PC-3 (cell line): ENCODE measurements at regions not wholly inside any gene's neighbourhood (a gene's known extent, or its start where the extent isn't known, plus 50 kb on each side); places are given as distances from the start of the nearest gene placed in this dataset.

Source experiments
- ATAC-seq: fragments of 200-7000 bp; cut with Tn5 transposase; 2 replicates; pipeline ENCODE4 v1.9.1; 2020; ENCODE audit warnings: mild to moderate bottlenecking, moderate library complexity
- BruUV-seq: library from RNA; stranded (reverse); fragments of 400-500 nt; replicated peaks from 2 replicates; lab custom pipeline; 2021; lab: Mats Ljungman, UMichigan
- CTCF ChIA-PET: fragments of 300-600 bp; sonication (Branson Sonifier 250); formaldehyde crosslinking; loops from one replicate; lab custom pipeline; 2022; ENCODE audit warnings: antibody characterized with exemption; lab: Charles Lee
- POLR2A ChIA-PET: fragments of 300-600 bp; sonication (Branson Sonifier 250); formaldehyde crosslinking; loops from one replicate; lab custom pipeline; 2022; ENCODE audit warnings: antibody characterized with exemption; ENCODE audit not compliant: unreplicated experiment; lab: Charles Lee
- DNase-seq: peaks from one replicate; pipeline ENCODE4 v3.0.0-alpha.2; 2015
- H2AFZ ChIP-seq: fragments of 300-600 bp; sonication (generic); 2 replicates; pipeline ENCODE4 v1.6.0; 2016; ENCODE audit warnings: antibody characterized with exemption, low read length
- H3F3A ChIP-seq: fragments of 300-600 bp; sonication (generic); one replicate; pipeline ENCODE4 v1.6.0; 2017; ENCODE audit warnings: antibody characterized with exemption, low read length, control low read depth, mild to moderate bottlenecking; ENCODE audit not compliant: unreplicated experiment
- H3K27ac ChIP-seq: fragments of 300-600 bp; sonication (generic); 2 replicates; pipeline ENCODE4 v1.5.1; 2016; ENCODE audit warnings: mild to moderate bottlenecking, low read length
- H3K27me3 ChIP-seq: fragments of 300-600 bp; sonication (generic); 2 replicates; pipeline ENCODE4 v1.6.1; 2016; ENCODE audit warnings: low read length, mixed read lengths
- H3K36me3 ChIP-seq: fragments of 300-600 bp; sonication (generic); 2 replicates; pipeline ENCODE4 v1.6.1; 2016; ENCODE audit warnings: low read depth, mixed run types, low read length, mixed read lengths
- H3K4me1 ChIP-seq: fragments of 300-600 bp; sonication (generic); 2 replicates; pipeline ENCODE4 v1.5.1; 2016; ENCODE audit warnings: low read length; ENCODE audit not compliant: insufficient read depth
- H3K4me2 ChIP-seq: fragments of 300-600 bp; sonication (generic); 2 replicates; pipeline ENCODE4 v1.6.0; 2016; ENCODE audit warnings: low read length
- H3K4me3 ChIP-seq: fragments of 300-600 bp; sonication (generic); 2 replicates; pipeline ENCODE4 v1.5.1; 2016; ENCODE audit warnings: mild to moderate bottlenecking, low read length, mixed read lengths
- H3K79me2 ChIP-seq: fragments of 300-600 bp; sonication (generic); 2 replicates; pipeline ENCODE4 v1.6.1; 2017; ENCODE audit warnings: low read length, mixed read lengths
- H3K9ac ChIP-seq: fragments of 300-600 bp; sonication (generic); 2 replicates; pipeline ENCODE4 v1.6.0; 2016; ENCODE audit warnings: mild to moderate bottlenecking, low read length
- H3K9me2 ChIP-seq: fragments of 300-600 bp; sonication (generic); replicated peaks from 2 replicates; pipeline ENCODE4 v1.6.1; 2016; ENCODE audit warnings: mixed run types, low read length, mixed read lengths
- H3K9me3 ChIP-seq: fragments of 300-600 bp; sonication (generic); 2 replicates; pipeline ENCODE4 v1.6.1; 2016; ENCODE audit warnings: low read length, mixed read lengths
- H4K20me1 ChIP-seq: fragments of 300-600 bp; sonication (generic); 2 replicates; pipeline ENCODE4 v1.6.1; 2016; ENCODE audit warnings: low read length, mixed read lengths
- EZH2 ChIP-seq: fragments of 300-600 bp; sonication (generic); IDR thresholded peaks from one replicate; pipeline ENCODE4 v1.6.1; 2017; ENCODE audit warnings: antibody characterized with exemption, mild to moderate bottlenecking, low read length; ENCODE audit not compliant: unreplicated experiment
- EZH2phosphoT487 ChIP-seq: fragments of 300-600 bp; sonication (generic); IDR thresholded peaks from 2 replicates; pipeline ENCODE4 v1.6.1; 2018; ENCODE audit warnings: mild to moderate bottlenecking, antibody characterized with exemption, low read length, borderline replicate concordance
- intact Hi-C: fragments of 100-400 bp; cut with micrococcal nuclease; formaldehyde crosslinking; loops from 2 replicates; pipeline ENCODE4 v1.9.0; 2023
- TF ChIP-seq, protein P1 (sequence below): fragments of 300-600 bp; sonication (generic); conservative IDR thresholded peaks from 2 replicates; pipeline ENCODE4 v1.5.1; 2017; ENCODE audit warnings: antibody characterized with exemption, low read depth, mild to moderate bottlenecking, low read length

DNA sequence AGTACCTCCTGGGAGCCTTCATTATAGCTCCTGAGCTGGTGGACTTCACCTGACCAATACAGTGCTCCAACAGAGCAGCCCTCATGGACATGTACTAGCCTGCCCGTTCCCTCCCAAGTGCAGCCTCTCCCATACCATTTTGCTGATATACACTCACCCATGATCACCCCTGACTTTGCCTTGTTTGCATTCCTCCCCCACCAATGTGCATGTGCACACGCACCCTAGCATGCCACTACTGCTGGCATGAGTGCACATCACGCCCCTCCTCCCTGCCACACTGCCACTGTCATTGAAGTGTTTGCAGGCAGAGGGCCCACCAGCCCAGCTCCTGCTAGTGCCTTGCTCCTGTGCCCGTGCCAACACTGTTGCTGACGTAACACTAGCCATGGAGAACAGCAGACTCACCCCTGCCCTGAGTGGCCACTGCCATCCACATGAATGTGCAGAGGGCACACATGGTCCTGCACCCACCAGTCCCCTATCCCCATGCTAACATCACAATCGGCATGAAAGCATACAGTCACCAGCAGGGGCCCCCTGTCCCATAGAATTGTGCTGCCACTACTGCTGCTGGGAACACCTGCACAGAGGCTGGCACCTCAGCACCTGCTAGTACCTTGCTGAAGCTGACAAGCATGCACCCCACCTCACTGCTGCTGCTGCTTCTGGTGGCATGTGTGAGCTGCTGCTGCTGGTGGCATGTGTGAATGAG lies 110.3 kb downstream of the SINHCAF start:
- H2AFZ ChIP-seq = no peak overlapping the region
- no peaks in the 10 kb centered on the region for H3K9me2 ChIP-seq
- H3K9ac ChIP-seq = no peak overlapping the region
- H3K4me3 ChIP-seq = no peak overlapping the region
- peaks cover 28% of the 10 kb centered on the region for H3K27me3 ChIP-seq
- no peaks in the 10 kb centered on the region for H3K36me3 ChIP-seq
- no peak overlapping the region for H3K4me2 ChIP-seq
- H3K4me1 ChIP-seq = no peaks in the 10 kb centered on the region
- ChIA-PET CTCF (no interaction called here), POLR2A (no interaction called here)
- no peak overlapping the region for H3K27ac ChIP-seq
- ATAC-seq (no peak), DNase-seq (no peak)
- TF ChIP-seq, protein P1, sequence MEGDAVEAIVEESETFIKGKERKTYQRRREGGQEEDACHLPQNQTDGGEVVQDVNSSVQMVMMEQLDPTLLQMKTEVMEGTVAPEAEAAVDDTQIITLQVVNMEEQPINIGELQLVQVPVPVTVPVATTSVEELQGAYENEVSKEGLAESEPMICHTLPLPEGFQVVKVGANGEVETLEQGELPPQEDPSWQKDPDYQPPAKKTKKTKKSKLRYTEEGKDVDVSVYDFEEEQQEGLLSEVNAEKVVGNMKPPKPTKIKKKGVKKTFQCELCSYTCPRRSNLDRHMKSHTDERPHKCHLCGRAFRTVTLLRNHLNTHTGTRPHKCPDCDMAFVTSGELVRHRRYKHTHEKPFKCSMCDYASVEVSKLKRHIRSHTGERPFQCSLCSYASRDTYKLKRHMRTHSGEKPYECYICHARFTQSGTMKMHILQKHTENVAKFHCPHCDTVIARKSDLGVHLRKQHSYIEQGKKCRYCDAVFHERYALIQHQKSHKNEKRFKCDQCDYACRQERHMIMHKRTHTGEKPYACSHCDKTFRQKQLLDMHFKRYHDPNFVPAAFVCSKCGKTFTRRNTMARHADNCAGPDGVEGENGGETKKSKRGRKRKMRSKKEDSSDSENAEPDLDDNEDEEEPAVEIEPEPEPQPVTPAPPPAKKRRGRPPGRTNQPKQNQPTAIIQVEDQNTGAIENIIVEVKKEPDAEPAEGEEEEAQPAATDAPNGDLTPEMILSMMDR = no peak
- no peaks in the 10 kb centered on the region for H4K20me1 ChIP-seq
- intact Hi-C loops = no loop called here
- no peaks in the 10 kb centered on the region for H3F3A ChIP-seq
- H3K79me2 ChIP-seq = no peaks in the 10 kb centered on the region
- BruUV-seq = no TSS peak
- no peaks in the 10 kb centered on the region for H3K9me3 ChIP-seq

DNA sequence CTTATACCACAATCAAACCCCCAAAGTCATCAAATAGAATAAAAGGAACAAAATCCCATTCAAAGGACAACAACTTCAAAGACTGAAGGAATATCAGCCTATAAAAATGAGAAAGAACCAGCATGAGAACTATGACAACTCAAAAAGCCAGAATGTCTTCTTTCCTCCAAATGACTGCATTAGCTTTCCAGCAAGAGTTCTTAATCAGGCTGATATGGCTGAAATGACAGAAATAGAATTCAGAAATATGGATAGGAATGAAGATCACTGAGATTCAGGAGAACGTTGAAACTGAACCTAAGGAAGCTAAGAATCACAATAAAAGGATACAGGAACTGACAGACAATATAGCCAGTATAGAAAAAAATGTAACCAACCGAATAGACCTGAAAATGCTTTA lies 109.5 kb downstream of the SINHCAF start:
- ATAC-seq (no peak), DNase-seq (no peak)
- Histone ChIP-seq H2AFZ (no peak overlapping the region), H3K4me2 (no peak overlapping the region), H3K9me2 (no peaks in the 10 kb centered on the region), H3K36me3 (no peaks in the 10 kb centered on the region), H3F3A (no peaks in the 10 kb centered on the region), H3K27ac (no peak overlapping the region), H3K9ac (no peak overlapping the region), H3K9me3 (no peaks in the 10 kb centered on the region), H4K20me1 (no peaks in the 10 kb centered on the region), H3K4me3 (no peak overlapping the region), H3K79me2 (no peaks in the 10 kb centered on the region), H3K27me3 (peaks cover 28% of the 10 kb centered on the region), H3K4me1 (no peaks in the 10 kb centered on the region)
- intact Hi-C loops = no loop called here
- TF ChIP-seq EZH2 (no peak), EZH2phosphoT487 (no peak)
- TF ChIP-seq, protein P1 = no peak
- BruUV-seq = no TSS peak
- ChIA-PET CTCF (no interaction called here), POLR2A (no interaction called here)

DNA sequence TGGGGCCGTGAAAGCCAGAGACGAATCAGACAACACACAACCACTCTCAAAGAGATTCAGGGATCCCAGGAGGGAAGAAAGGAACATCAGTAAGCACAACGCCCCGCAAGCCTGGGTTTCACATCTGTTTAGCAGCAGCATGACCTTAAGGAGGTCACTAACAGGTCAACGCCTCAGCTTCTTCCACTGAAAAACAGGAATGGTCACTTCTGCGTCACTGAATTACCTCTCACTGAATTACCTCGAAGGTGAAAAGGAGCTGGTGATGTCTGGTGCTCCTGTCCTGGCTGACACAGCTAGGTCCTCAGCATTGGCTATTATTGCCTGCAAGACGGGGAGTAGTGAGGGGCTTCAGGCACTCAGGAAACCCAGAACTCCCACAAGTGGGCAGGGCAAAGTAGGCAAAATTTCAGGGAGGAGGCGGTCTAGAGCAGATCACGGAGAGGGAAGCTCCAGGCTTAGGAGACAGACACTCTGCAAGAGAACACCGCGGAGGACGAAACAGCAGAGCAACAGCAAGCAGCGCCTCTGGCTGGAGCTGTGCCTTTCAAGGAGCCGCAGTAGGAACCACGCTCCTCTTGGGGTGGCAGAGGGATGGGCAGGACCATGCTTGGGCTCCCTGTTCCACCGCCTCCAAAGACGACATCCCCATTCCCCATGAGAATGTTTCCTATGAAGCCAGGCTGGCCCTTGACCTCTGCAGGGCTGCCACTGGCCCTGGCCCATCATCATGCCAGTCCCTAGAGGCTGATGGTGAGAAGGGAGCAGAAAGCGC lies 108.4 kb downstream of the SINHCAF start:
- Histone ChIP-seq H3K27me3 (peaks cover 28% of the 10 kb centered on the region), H3K9ac (no peak overlapping the region), H4K20me1 (no peaks in the 10 kb centered on the region), H3K4me1 (no peaks in the 10 kb centered on the region), H2AFZ (no peak overlapping the region), H3F3A (no peaks in the 10 kb centered on the region), H3K4me2 (no peak overlapping the region), H3K9me2 (no peaks in the 10 kb centered on the region), H3K27ac (no peak overlapping the region), H3K4me3 (no peak overlapping the region), H3K79me2 (no peaks in the 10 kb centered on the region), H3K36me3 (no peaks in the 10 kb centered on the region), H3K9me3 (no peaks in the 10 kb centered on the region)
- ChIA-PET CTCF (no interaction called here), POLR2A (no interaction called here)
- DNase-seq (no peak), ATAC-seq (no peak)
- TF ChIP-seq EZH2phosphoT487 (no peak), EZH2 (no peak)
- TF ChIP-seq, protein P1 = no peak
- BruUV-seq = no TSS peak
- intact Hi-C loops = no loop called here
